ENCODE measurements at regions not wholly inside any gene's neighbourhood (a gene's known extent, or its start where the extent isn't known, plus 50 kb on each side); places are given as distances from the start of the nearest gene placed in this dataset.

GRCh38 chr12:93962336-93962735 lies 186.0 kb upstream of the PLXNC1 start:
- no peak for DNase-seq
- Histone ChIP-seq H3K27me3 (replicated peaks; ENCODE audit: control insufficient read depth, insufficient read depth, low read length, poor library complexity, severe bottlenecking) (no peaks in the 10 kb centered on the region), H3K4me1 (ENCODE audit: control insufficient read depth, insufficient read depth, low read length, poor library complexity, severe bottlenecking) (no peaks in the 10 kb centered on the region), H3K4me3 (ENCODE audit: insufficient read depth, low read depth, low read length, poor library complexity, severe bottlenecking) (no peak overlapping the region), H3K36me3 (ENCODE audit: control insufficient read depth, insufficient read depth, low read length) (no peaks in the 10 kb centered on the region), H3K27ac (ENCODE audit: insufficient read depth, low read length, poor library complexity, severe bottlenecking) (no peak overlapping the region), H3K9me3 (ENCODE audit: control insufficient read depth, low read length) (no peaks in the 10 kb centered on the region)

DNA sequence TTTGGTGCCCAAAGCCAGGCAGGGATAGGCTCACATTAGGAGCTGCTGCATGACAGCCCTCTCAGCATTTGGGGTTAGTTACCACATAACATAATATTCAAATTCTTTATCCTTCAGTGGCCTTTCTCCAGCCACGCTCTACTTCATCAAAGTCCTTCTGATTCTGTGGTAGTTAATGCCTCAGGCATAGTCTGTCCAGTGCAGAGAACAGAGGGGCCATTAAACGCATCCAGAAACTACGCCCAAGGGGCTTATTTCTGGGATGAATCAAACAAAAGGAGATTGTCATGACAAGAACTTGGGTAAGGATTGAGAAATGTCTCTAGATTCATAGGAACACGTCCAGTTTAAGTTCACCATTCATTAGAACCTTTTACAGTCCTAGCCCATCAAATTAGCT lies 183.4 kb upstream of the PLXNC1 start:
- Histone ChIP-seq H3K4me1 (ENCODE audit: control insufficient read depth, insufficient read depth, low read length, poor library complexity, severe bottlenecking) (no peaks in the 10 kb centered on the region), H3K9me3 (ENCODE audit: control insufficient read depth, low read length) (no peaks in the 10 kb centered on the region), H3K36me3 (ENCODE audit: control insufficient read depth, insufficient read depth, low read length) (no peaks in the 10 kb centered on the region), H3K27ac (ENCODE audit: insufficient read depth, low read length, poor library complexity, severe bottlenecking) (no peak overlapping the region), H3K4me3 (ENCODE audit: insufficient read depth, low read depth, low read length, poor library complexity, severe bottlenecking) (no peak overlapping the region), H3K27me3 (replicated peaks; ENCODE audit: control insufficient read depth, insufficient read depth, low read length, poor library complexity, severe bottlenecking) (no peaks in the 10 kb centered on the region)
- DNase-seq = no peak

DNA sequence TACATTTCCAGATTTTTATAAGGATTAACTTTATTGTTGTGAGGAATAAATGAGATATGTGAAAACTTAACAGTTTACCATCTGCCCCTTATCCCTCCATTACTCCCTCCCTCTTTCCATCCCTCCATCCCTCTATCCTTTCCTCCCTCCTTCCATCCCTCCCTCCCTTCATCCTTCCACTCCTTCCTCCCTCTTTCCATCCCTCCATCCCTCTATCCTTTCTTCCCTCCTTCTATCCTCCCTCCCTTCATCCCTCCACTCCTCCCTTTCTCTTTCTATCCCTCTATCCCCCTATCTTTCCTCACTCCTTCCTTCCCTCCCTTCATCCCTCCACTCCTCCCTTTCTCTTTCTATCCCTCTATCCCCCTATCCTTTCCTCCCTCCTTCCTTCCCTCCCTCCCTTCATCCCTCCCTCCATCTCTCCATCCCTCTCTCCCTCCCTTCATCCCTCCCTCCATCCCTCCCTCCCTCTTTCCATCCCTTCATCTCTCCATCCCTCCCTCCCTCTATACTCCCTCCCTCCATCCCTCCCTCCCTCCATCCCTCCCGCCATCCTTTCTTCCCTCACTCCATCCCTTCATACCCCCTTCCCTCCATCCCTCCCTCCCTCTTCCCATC lies 181.8 kb upstream of the PLXNC1 start:
- H3K36me3 ChIP-seq (ENCODE audit: control insufficient read depth, insufficient read depth, low read length) = no peaks in the 10 kb centered on the region
- no peaks in the 10 kb centered on the region for H3K9me3 ChIP-seq (ENCODE audit: control insufficient read depth, low read length)
- no peak overlapping the region for H3K27ac ChIP-seq (ENCODE audit: insufficient read depth, low read length, poor library complexity, severe bottlenecking)
- no peaks in the 10 kb centered on the region for H3K27me3 ChIP-seq (replicated peaks; ENCODE audit: control insufficient read depth, insufficient read depth, low read length, poor library complexity, severe bottlenecking)
- no peak for DNase-seq
- no peaks in the 10 kb centered on the region for H3K4me1 ChIP-seq (ENCODE audit: control insufficient read depth, insufficient read depth, low read length, poor library complexity, severe bottlenecking)
- H3K4me3 ChIP-seq (ENCODE audit: insufficient read depth, low read depth, low read length, poor library complexity, severe bottlenecking) = no peak overlapping the region

- H3K36me3 ChIP-seq (ENCODE audit: control insufficient read depth, insufficient read depth, low read length) = no peaks in the 10 kb centered on the region
- H3K27me3 ChIP-seq (replicated peaks; ENCODE audit: control insufficient read depth, insufficient read depth, low read length, poor library complexity, severe bottlenecking) = no peaks in the 10 kb centered on the region
- H3K4me3 ChIP-seq (ENCODE audit: insufficient read depth, low read depth, low read length, poor library complexity, severe bottlenecking) = no peak overlapping the region
- DNase-seq = no peak
- no peak overlapping the region for H3K27ac ChIP-seq (ENCODE audit: insufficient read depth, low read length, poor library complexity, severe bottlenecking)
- H3K4me1 ChIP-seq (ENCODE audit: control insufficient read depth, insufficient read depth, low read length, poor library complexity, severe bottlenecking) = no peaks in the 10 kb centered on the region
- no peaks in the 10 kb centered on the region for H3K9me3 ChIP-seq (ENCODE audit: control insufficient read depth, low read length)
Measured at GRCh38 chr12:93967454-93967853, 180.9 kb upstream of the PLXNC1 start.

DNA sequence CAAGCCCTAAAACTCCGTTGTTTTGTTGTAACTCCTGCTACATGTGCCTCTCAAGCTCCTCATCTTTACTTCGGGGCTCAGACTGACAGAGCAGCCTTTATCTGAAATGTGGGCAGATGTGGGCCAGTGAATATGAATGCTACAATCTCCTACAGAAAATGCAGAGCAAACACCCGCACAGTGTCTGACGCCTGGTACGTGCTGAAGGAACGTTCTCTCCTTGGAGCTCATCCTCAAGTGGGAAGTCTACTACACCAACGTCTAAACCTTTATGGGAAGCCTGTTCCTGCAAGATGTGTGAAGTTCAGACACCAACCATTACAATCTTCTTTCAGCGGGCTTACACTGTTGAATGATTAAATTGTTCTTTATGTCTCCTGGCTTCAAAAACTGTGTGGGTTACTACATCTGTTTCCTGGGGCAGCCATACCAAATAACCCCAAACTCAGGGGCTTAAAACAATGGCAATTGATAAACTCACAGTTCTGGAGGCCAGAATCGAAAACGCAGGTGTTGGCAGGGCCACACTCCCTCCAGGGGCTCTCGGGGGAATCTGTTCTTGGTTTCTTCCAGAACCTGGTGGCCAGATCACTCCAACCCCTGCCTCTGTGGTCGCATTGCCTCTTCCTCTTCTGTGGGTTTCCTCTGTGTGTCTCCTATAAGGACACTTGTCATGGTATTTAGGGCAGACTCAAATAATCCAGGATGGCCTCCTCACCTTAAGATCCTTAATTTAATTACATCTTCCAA lies 179.7 kb upstream of the PLXNC1 start:
- H3K4me3 ChIP-seq (ENCODE audit: insufficient read depth, low read depth, low read length, poor library complexity, severe bottlenecking) = no peak overlapping the region
- no peak for DNase-seq
- H3K27ac ChIP-seq (ENCODE audit: insufficient read depth, low read length, poor library complexity, severe bottlenecking) = no peak overlapping the region
- H3K27me3 ChIP-seq (replicated peaks; ENCODE audit: control insufficient read depth, insufficient read depth, low read length, poor library complexity, severe bottlenecking) = no peaks in the 10 kb centered on the region
- H3K9me3 ChIP-seq (ENCODE audit: control insufficient read depth, low read length) = no peaks in the 10 kb centered on the region
- H3K36me3 ChIP-seq (ENCODE audit: control insufficient read depth, insufficient read depth, low read length) = no peaks in the 10 kb centered on the region
- H3K4me1 ChIP-seq (ENCODE audit: control insufficient read depth, insufficient read depth, low read length, poor library complexity, severe bottlenecking) = no peaks in the 10 kb centered on the region

DNA sequence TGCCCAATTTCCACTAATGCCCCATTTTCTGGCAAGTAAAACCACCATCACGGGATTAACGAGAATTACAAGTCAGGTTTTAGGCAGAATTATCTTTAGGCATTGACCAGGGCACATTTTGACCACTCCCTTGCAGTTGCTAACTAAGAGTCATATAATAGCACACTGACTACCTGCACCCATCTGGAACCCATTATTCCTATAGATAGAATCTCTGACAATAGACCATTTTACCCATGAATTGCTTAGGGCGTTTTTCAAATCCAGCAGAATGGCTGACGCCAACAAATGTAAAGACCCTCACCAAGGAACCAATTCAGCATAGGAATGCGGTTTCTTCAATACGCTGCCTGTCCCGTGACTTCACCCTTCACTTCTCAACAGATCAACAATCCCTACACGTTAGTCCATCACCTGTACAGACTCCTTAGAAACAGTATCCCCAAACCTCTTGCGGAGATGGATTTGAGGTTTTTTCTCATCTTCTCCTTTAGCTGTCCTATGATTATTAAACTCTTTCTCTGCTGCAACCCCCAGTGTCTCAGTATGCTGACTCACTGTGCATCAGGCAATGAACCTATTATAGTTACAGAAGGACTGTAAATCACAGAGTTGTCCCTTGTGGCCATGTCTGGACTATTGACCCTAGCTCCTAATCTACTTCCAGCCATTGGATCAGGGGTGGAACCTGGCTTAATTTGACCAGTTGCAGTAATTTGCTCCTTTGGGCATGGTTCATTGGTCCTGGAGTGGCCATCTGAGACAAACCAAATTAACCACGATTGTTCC lies 177.3 kb upstream of the PLXNC1 start:
- Histone ChIP-seq H3K27me3 (replicated peaks; ENCODE audit: control insufficient read depth, insufficient read depth, low read length, poor library complexity, severe bottlenecking) (no peaks in the 10 kb centered on the region), H3K4me3 (ENCODE audit: insufficient read depth, low read depth, low read length, poor library complexity, severe bottlenecking) (no peak overlapping the region), H3K9me3 (ENCODE audit: control insufficient read depth, low read length) (no peaks in the 10 kb centered on the region), H3K36me3 (ENCODE audit: control insufficient read depth, insufficient read depth, low read length) (no peaks in the 10 kb centered on the region), H3K27ac (ENCODE audit: insufficient read depth, low read length, poor library complexity, severe bottlenecking) (no peak overlapping the region), H3K4me1 (ENCODE audit: control insufficient read depth, insufficient read depth, low read length, poor library complexity, severe bottlenecking) (no peaks in the 10 kb centered on the region)
- DNase-seq = no peak

DNA sequence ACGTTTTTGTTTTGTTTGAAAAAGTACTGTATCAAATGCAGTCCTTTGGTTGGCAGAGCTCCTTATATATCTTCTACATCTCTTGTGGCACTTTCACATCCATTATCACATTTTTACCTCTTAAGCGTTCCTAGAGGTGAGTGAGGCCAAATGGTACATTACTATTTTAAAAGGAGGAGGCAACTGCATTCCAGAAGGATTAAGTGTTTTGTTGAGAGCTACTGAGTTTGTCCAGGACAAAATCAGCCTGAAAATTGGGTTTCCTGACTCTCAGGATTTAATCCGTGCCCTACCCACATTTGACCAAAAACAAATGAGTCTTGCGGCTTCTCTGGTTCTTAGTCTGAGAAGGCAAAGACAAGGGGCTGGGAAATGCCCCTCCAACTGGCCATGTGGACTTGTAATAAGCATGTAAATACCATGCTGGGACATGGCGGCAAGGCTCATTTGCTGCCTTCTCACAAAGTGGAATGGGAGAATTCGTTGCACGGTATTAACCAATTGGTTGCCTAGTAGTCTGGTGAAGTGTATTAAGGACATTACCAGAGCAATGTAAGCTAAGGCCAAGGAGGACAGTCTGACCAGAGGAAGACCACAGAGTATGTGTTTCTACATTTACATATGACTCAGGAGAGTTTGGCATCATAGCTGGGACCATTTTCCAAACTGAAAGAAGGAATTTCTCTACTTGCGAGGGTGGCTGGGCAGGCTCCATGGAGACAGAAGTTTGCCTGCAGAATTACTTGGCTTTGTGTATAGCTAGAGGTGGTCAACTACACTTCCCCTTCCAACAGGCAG lies 175.8 kb upstream of the PLXNC1 start:
- Histone ChIP-seq H3K9me3 (ENCODE audit: control insufficient read depth, low read length) (no peaks in the 10 kb centered on the region), H3K27ac (ENCODE audit: insufficient read depth, low read length, poor library complexity, severe bottlenecking) (no peak overlapping the region), H3K4me3 (ENCODE audit: insufficient read depth, low read depth, low read length, poor library complexity, severe bottlenecking) (no peak overlapping the region), H3K4me1 (ENCODE audit: control insufficient read depth, insufficient read depth, low read length, poor library complexity, severe bottlenecking) (no peaks in the 10 kb centered on the region), H3K36me3 (ENCODE audit: control insufficient read depth, insufficient read depth, low read length) (no peaks in the 10 kb centered on the region), H3K27me3 (replicated peaks; ENCODE audit: control insufficient read depth, insufficient read depth, low read length, poor library complexity, severe bottlenecking) (no peaks in the 10 kb centered on the region)
- DNase-seq = no peak

DNA sequence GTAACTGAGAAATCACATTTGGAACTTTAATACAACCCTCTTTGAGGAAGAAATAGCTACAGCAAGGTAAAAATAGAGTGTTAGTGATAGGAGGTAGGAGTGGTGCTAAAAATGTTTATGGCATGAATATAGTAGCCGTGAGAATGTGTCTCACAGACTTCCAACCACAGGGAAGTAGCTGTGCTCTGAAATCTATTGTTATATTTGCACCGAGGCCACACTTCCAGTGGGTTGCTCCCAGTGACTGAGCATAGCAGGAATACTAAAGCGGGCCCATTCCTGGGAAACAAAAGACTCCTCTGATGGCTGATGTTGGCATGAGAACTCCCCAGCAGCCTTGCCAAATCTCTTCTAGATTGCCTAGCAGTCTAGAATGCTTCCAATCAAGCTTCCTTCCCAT lies 174.1 kb upstream of the PLXNC1 start:
- no peaks in the 10 kb centered on the region for H3K36me3 ChIP-seq (ENCODE audit: control insufficient read depth, insufficient read depth, low read length)
- H3K27me3 ChIP-seq (replicated peaks; ENCODE audit: control insufficient read depth, insufficient read depth, low read length, poor library complexity, severe bottlenecking) = no peaks in the 10 kb centered on the region
- no peak overlapping the region for H3K27ac ChIP-seq (ENCODE audit: insufficient read depth, low read length, poor library complexity, severe bottlenecking)
- no peaks in the 10 kb centered on the region for H3K4me1 ChIP-seq (ENCODE audit: control insufficient read depth, insufficient read depth, low read length, poor library complexity, severe bottlenecking)
- H3K4me3 ChIP-seq (ENCODE audit: insufficient read depth, low read depth, low read length, poor library complexity, severe bottlenecking) = no peak overlapping the region
- no peaks in the 10 kb centered on the region for H3K9me3 ChIP-seq (ENCODE audit: control insufficient read depth, low read length)
- DNase-seq = no peak

GRCh38 chr12:93976024-93976423 lies 172.4 kb upstream of the PLXNC1 start:
- no peaks in the 10 kb centered on the region for H3K9me3 ChIP-seq (ENCODE audit: control insufficient read depth, low read length)
- H3K27ac ChIP-seq (ENCODE audit: insufficient read depth, low read length, poor library complexity, severe bottlenecking) = no peak overlapping the region
- no peaks in the 10 kb centered on the region for H3K36me3 ChIP-seq (ENCODE audit: control insufficient read depth, insufficient read depth, low read length)
- no peak overlapping the region for H3K4me3 ChIP-seq (ENCODE audit: insufficient read depth, low read depth, low read length, poor library complexity, severe bottlenecking)
- no peaks in the 10 kb centered on the region for H3K27me3 ChIP-seq (replicated peaks; ENCODE audit: control insufficient read depth, insufficient read depth, low read length, poor library complexity, severe bottlenecking)
- H3K4me1 ChIP-seq (ENCODE audit: control insufficient read depth, insufficient read depth, low read length, poor library complexity, severe bottlenecking) = no peaks in the 10 kb centered on the region
- DNase-seq = no peak

All from effector memory CD4-positive, alpha-beta T cell (primary cell).